Ishikawa (cell line): ENCODE measurements at regions not wholly inside any gene's neighbourhood (a gene's known extent, or its start where the extent isn't known, plus 50 kb on each side); places are given as distances from the start of the nearest gene placed in this dataset.

Experiments used
- CEBPB ChIP-seq: IDR thresholded peaks from 2 replicates; pipeline ENCODE4 v1.6.1; 2012
- CREB1 ChIP-seq: IDR thresholded peaks from 2 replicates; pipeline ENCODE4 v1.6.1; 2012; ENCODE audit warnings: low read depth
- EGR1 ChIP-seq: IDR thresholded peaks from 2 replicates; pipeline ENCODE4 v1.6.1; 2012
- EP300 ChIP-seq: IDR thresholded peaks from 2 replicates; pipeline ENCODE4 v1.6.1; 2012; ENCODE audit warnings: borderline replicate concordance
- FOXM1 ChIP-seq: IDR thresholded peaks from 2 replicates; pipeline ENCODE4 v1.6.1; 2012; ENCODE audit warnings: low read depth, borderline replicate concordance
- MAX ChIP-seq: IDR thresholded peaks from 2 replicates; pipeline ENCODE4 v1.6.1; 2012
- NFIC ChIP-seq: IDR thresholded peaks from 2 replicates; pipeline ENCODE4 v1.6.1; 2012
- RAD21 ChIP-seq: IDR thresholded peaks from 2 replicates; pipeline ENCODE4 v1.6.1; 2012; ENCODE audit warnings: low read depth
- REST ChIP-seq: IDR thresholded peaks from 2 replicates; pipeline ENCODE4 v1.6.1; 2012; ENCODE audit warnings: low read depth, mild to moderate bottlenecking
- TAF1 ChIP-seq: IDR thresholded peaks from 2 replicates; pipeline ENCODE4 v1.6.1; 2012; ENCODE audit warnings: low read depth, mild to moderate bottlenecking
- TCF12 ChIP-seq: IDR thresholded peaks from 2 replicates; pipeline ENCODE4 v1.6.1; 2012; ENCODE audit warnings: low read depth
- TEAD4 ChIP-seq: IDR thresholded peaks from 2 replicates; pipeline ENCODE4 v1.6.1; 2012
- USF1 ChIP-seq: IDR thresholded peaks from 2 replicates; pipeline ENCODE4 v1.6.1; 2012
- YY1 ChIP-seq: IDR thresholded peaks from 2 replicates; pipeline ENCODE4 v1.6.1; 2012; ENCODE audit warnings: low read depth
- ZBTB7A ChIP-seq: IDR thresholded peaks from 2 replicates; pipeline ENCODE4 v1.6.1; 2012; ENCODE audit warnings: low read depth

GRCh38 chr2:186423481-186423880 is 62.6 kb upstream of the ZC3H15 start:
- TF ChIP-seq USF1 (no peak), RAD21 (no peak), CREB1 (no peak), CEBPB (no peak), EGR1 (no peak), EP300 (no peak)

- TF ChIP-seq USF1 (no peak), TEAD4 (no peak), FOXM1 (no peak), RAD21 (no peak), YY1 (no peak), ZBTB7A (no peak)
Measured at GRCh38 chr2:186424265-186424664, 61.8 kb upstream of the ZC3H15 start.

GRCh38 chr2:186425576-186425975 is 60.5 kb upstream of the ZC3H15 start:
- TF ChIP-seq USF1 (no peak), TCF12 (no peak), RAD21 (no peak), CEBPB (no peak), CREB1 (no peak), EGR1 (no peak), NFIC (no peak), YY1 (no peak), REST (no peak), FOXM1 (no peak), MAX (no peak), EP300 (no peak), ZBTB7A (no peak), TEAD4 (no peak), TAF1 (no peak)

GRCh38 chr2:186426153-186427016 is 59.7 kb upstream of the ZC3H15 start:
- TF ChIP-seq CEBPB (no peak), ZBTB7A (no peak), TCF12 (no peak), REST (no peak), NFIC (no peak), USF1 (no peak), MAX (no peak), RAD21 (no peak), EGR1 (no peak), TAF1 (no peak), FOXM1 (no peak), YY1 (no peak)

GRCh38 chr2:186427970-186428369 is 58.1 kb upstream of the ZC3H15 start:
- TF ChIP-seq REST (no peak), TAF1 (no peak), CEBPB (no peak), YY1 (no peak), USF1 (no peak), NFIC (no peak), TEAD4 (no peak), CREB1 (no peak), FOXM1 (no peak), RAD21 (no peak), EP300 (no peak), MAX (no peak), TCF12 (no peak), EGR1 (no peak), ZBTB7A (no peak)
